HEK293 (cell line): ENCODE measurements at regions not wholly inside any gene's neighbourhood (a gene's known extent, or its start where the extent isn't known, plus 50 kb on each side); places are given as distances from the start of the nearest gene placed in this dataset.

Experiments
- CTCF ChIA-PET: fragments of 350-600 bp; formaldehyde crosslinking; extraction: SDS; loops from one replicate; lab custom pipeline; 2021; ENCODE audit warnings: antibody characterized with exemption; lab: Yijun Ruan, JAX
- POLR2A ChIA-PET: fragments of 300-600 bp; formaldehyde crosslinking; extraction: SDS; loops from one replicate; lab custom pipeline; 2020; ENCODE audit warnings: antibody characterized with exemption, inconsistent platforms; lab: Yijun Ruan, JAX
- H3K27ac ChIP-seq: fragments of 200-500 bp; sonication (Bioruptor generic); 2 replicates; pipeline ENCODE4 v1.5.1; 2014; ENCODE audit warnings: low read depth, low read length, control low read depth, inconsistent platforms; ENCODE audit errors: extremely low read depth
- H3K36me3 ChIP-seq, 2 experiments: fragments of 200-500 bp in 1 of 2; sonication (Bioruptor generic) in 1 of 2; 1 replicate in 1 of 2; 2 replicates in 1 of 2; pipeline ENCODE4 v1.5.1; 2014 to 2017; ENCODE audit warnings: inconsistent platforms in 2 of 2, low read length in 2 of 2; ENCODE audit not compliant: control insufficient read depth in 2 of 2, insufficient read depth in 1 of 2
- H3K4me1 ChIP-seq: fragments of 200-500 bp; sonication (Bioruptor generic); 2 replicates; pipeline ENCODE4 v1.5.1; 2014; ENCODE audit warnings: mild to moderate bottlenecking, low read length, inconsistent platforms; ENCODE audit not compliant: control insufficient read depth, insufficient read depth
- H3K4me3 ChIP-seq: 2 replicates; pipeline ENCODE4 v1.5.1; 2011; ENCODE audit warnings: low read depth, mild to moderate bottlenecking, control low read depth, low read length, moderate library complexity
- H3K9me3 ChIP-seq: fragments of 200-500 bp; sonication (Bioruptor generic); 2 replicates; pipeline ENCODE4 v1.5.1; 2014; ENCODE audit warnings: low read depth, low read length, inconsistent platforms; ENCODE audit not compliant: control insufficient read depth, insufficient read depth
- EGR2 ChIP-seq: fragments of 450-650 bp; formaldehyde crosslinking; IDR thresholded peaks from 2 replicates; pipeline ENCODE4 v1.5.1; 2016; ENCODE audit warnings: low read depth, missing biosample characterization, missing genetic modification characterization
- HOXA7 ChIP-seq: sonication (generic); formaldehyde crosslinking; IDR thresholded peaks from 2 replicates; pipeline ENCODE4 v1.8.1; 2022; ENCODE audit warnings: missing genetic modification reagents, borderline replicate concordance
- KLF10 ChIP-seq: fragments of 450-650 bp; IDR thresholded peaks from 2 replicates; pipeline ENCODE4 v1.5.1; 2018; ENCODE audit warnings: missing biosample characterization, mild to moderate bottlenecking, missing genetic modification characterization
- KLF16 ChIP-seq: fragments of 450-650 bp; formaldehyde crosslinking; IDR thresholded peaks from 2 replicates; pipeline ENCODE4 v1.5.1; 2017; ENCODE audit warnings: missing biosample characterization, missing genetic modification characterization
- SCRT1 ChIP-seq: fragments of 450-650 bp; formaldehyde crosslinking; IDR thresholded peaks from 2 replicates; pipeline ENCODE4 v1.5.1; 2016; ENCODE audit warnings: missing biosample characterization, missing genetic modification characterization, borderline replicate concordance
- SP2 ChIP-seq: fragments of 450-650 bp; formaldehyde crosslinking; IDR thresholded peaks from 2 replicates; pipeline ENCODE4 v1.5.1; 2016; ENCODE audit warnings: missing biosample characterization, missing genetic modification characterization
- ZBTB21 ChIP-seq: fragments of 450-650 bp; formaldehyde crosslinking; IDR thresholded peaks from 2 replicates; pipeline ENCODE4 v1.5.1; 2017; ENCODE audit warnings: missing biosample characterization, missing genetic modification characterization
- ZFP37 ChIP-seq: fragments of 450-650 bp; formaldehyde crosslinking; IDR thresholded peaks from 2 replicates; pipeline ENCODE4 v1.5.1; 2016; ENCODE audit warnings: missing biosample characterization, missing genetic modification characterization
- ZNF184 ChIP-seq: fragments of 450-650 bp; IDR thresholded peaks from 2 replicates; pipeline ENCODE4 v1.5.1; 2018; ENCODE audit warnings: missing biosample characterization, mild to moderate bottlenecking, missing genetic modification characterization
- ZNF202 ChIP-seq: fragments of 450-650 bp; formaldehyde crosslinking; IDR thresholded peaks from 2 replicates; pipeline ENCODE4 v1.5.1; 2016; ENCODE audit warnings: missing biosample characterization, missing genetic modification characterization, borderline replicate concordance
- ZNF221 ChIP-seq: fragments of 450-650 bp; formaldehyde crosslinking; IDR thresholded peaks from 2 replicates; pipeline ENCODE4 v1.5.1; 2017; ENCODE audit warnings: missing biosample characterization, missing genetic modification characterization, borderline replicate concordance
- ZNF274 ChIP-seq, 2 experiments: fragments of 200-500 bp in 1 of 2; fragments of 450-650 bp in 1 of 2; sonication (Bioruptor generic) in 1 of 2; formaldehyde crosslinking in 1 of 2; IDR thresholded peaks; 2 replicates each; pipeline versions ENCODE4 v1.5.1 to v1.6.1; 2014 to 2016; ENCODE audit warnings: borderline replicate concordance in 1 of 2, inconsistent platforms in 1 of 2, low read length in 1 of 2, missing biosample characterization in 1 of 2, missing genetic modification characterization in 1 of 2
- ZNF510 ChIP-seq: fragments of 450-650 bp; formaldehyde crosslinking; IDR thresholded peaks from 2 replicates; pipeline ENCODE4 v1.5.1; 2018; ENCODE audit warnings: mild to moderate bottlenecking, missing genetic modification characterization, missing biosample characterization; ENCODE audit not compliant: insufficient replicate concordance
- TF ChIP-seq, protein P1 (sequence below): fragments of 450-650 bp; formaldehyde crosslinking; IDR thresholded peaks from 2 replicates; pipeline ENCODE4 v1.5.1; 2016; ENCODE audit warnings: missing biosample characterization, missing genetic modification characterization, low read depth
- TF ChIP-seq, protein P2 (sequence below): fragments of 450-650 bp; formaldehyde crosslinking; IDR thresholded peaks from 2 replicates; pipeline ENCODE4 v1.5.1; 2016; ENCODE audit warnings: missing biosample characterization, missing genetic modification characterization
- TF ChIP-seq, protein P3 (sequence below): fragments of 450-650 bp; formaldehyde crosslinking; IDR thresholded peaks from 2 replicates; pipeline ENCODE4 v1.5.1; 2016; ENCODE audit warnings: missing biosample characterization, missing genetic modification characterization
- TF ChIP-seq, protein P4 (sequence below): fragments of 450-650 bp; formaldehyde crosslinking; IDR thresholded peaks from 2 replicates; pipeline ENCODE4 v1.5.1; 2016; ENCODE audit warnings: missing biosample characterization, missing genetic modification characterization
- TF ChIP-seq, protein P5 (sequence below): fragments of 450-650 bp; formaldehyde crosslinking; IDR thresholded peaks from 2 replicates; pipeline ENCODE4 v1.5.1; 2017; ENCODE audit warnings: missing biosample characterization, mild to moderate bottlenecking, missing genetic modification characterization, moderate library complexity
- TF ChIP-seq, protein P6 (sequence below): IDR thresholded peaks from 2 replicates; pipeline ENCODE4 v1.6.1; 2011; ENCODE audit warnings: mild to moderate bottlenecking, low read depth, low read length, borderline replicate concordance

DNA sequence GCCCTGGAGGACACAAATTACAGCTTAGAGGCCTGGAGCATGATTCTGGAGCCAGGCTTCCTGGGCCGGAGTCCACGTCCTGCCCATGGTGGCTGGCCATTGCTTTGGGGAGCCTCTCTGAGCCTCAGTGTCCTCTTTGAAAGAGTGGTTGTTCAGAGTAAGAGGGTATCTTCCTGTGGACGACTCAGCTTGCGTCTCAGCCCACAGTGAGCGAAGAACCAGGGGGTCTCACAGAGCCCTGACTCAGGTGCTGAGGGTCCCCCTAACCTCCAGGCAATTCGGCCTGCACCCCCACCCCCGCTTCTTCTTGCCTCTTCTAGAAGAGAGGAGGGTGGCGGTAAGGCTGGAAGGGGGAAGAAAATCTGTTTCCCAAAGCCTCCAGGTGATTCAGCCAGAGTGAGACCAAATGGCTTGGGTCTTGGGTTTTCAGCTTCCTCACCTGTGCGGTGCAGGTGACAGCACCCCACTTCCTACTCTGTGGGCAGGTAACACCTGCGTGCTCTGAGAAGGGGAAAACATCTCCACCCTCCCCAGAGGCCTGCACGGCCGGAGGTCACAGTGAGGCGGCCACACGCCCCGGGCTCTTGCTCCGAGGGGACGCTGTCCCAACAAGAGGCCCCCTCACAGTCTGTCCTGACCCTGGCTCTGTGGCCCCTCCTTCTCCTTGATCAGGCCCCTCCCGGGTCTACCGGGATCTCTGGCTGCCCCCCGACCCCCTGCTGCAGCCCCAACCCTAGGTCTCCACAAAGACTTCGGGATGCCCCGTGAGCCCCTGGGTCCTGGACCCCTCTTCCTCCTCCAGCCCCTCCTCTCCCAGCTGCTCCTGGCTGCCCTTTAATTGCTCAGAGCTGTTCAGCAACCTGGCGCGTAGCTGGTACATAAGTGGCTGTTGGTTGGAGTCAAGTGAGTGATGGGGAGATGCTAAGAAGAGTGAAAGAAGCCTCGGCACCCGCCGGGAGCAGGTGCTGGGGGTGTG is 119.2 kb downstream of the METRNL start:
- TF ChIP-seq ZNF510 (tag by site-specific recombination), result no peak
- TF ChIP-seq SCRT1 (tag by site-specific recombination), result no peak
- no peak for TF ChIP-seq KLF16 (tag by site-specific recombination)
- TF ChIP-seq, protein P1, sequence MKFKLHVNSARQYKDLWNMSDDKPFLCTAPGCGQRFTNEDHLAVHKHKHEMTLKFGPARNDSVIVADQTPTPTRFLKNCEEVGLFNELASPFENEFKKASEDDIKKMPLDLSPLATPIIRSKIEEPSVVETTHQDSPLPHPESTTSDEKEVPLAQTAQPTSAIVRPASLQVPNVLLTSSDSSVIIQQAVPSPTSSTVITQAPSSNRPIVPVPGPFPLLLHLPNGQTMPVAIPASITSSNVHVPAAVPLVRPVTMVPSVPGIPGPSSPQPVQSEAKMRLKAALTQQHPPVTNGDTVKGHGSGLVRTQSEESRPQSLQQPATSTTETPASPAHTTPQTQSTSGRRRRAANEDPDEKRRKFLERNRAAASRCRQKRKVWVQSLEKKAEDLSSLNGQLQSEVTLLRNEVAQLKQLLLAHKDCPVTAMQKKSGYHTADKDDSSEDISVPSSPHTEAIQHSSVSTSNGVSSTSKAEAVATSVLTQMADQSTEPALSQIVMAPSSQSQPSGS, result no peak
- no peak for TF ChIP-seq ZNF184 (tag by site-specific recombination)
- TF ChIP-seq, protein P2, sequence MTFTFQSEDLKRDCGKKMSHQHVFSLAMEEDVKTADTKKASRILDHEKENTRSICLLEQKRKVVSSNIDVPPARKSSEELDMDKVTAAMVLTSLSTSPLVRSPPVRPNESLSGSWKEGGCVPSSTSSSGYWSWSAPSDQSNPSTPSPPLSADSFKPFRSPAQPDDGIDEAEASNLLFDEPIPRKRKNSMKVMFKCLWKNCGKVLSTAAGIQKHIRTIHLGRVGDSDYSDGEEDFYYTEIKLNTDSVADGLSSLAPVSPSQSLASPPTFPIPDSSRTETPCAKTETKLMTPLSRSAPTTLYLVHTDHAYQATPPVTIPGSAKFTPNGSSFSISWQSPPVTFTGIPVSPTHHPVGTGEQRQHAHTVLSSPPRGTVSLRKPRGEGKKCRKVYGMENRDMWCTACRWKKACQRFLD (tag by site-specific recombination), result no peak
- TF ChIP-seq HOXA7 (CRISPR knock-in tag), result no peak
- TF ChIP-seq EGR2 (tag by site-specific recombination), result no peak
- no peak for TF ChIP-seq KLF10 (tag by site-specific recombination)
- TF ChIP-seq ZNF202 (tag by site-specific recombination), result no peak
- TF ChIP-seq SP2 (tag by site-specific recombination), result no peak
- TF ChIP-seq, protein P3, sequence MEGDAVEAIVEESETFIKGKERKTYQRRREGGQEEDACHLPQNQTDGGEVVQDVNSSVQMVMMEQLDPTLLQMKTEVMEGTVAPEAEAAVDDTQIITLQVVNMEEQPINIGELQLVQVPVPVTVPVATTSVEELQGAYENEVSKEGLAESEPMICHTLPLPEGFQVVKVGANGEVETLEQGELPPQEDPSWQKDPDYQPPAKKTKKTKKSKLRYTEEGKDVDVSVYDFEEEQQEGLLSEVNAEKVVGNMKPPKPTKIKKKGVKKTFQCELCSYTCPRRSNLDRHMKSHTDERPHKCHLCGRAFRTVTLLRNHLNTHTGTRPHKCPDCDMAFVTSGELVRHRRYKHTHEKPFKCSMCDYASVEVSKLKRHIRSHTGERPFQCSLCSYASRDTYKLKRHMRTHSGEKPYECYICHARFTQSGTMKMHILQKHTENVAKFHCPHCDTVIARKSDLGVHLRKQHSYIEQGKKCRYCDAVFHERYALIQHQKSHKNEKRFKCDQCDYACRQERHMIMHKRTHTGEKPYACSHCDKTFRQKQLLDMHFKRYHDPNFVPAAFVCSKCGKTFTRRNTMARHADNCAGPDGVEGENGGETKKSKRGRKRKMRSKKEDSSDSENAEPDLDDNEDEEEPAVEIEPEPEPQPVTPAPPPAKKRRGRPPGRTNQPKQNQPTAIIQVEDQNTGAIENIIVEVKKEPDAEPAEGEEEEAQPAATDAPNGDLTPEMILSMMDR, result no peak
- TF ChIP-seq ZNF221, result no peak
- TF ChIP-seq ZFP37 (tag by site-specific recombination), result no peak
- TF ChIP-seq, protein P4, sequence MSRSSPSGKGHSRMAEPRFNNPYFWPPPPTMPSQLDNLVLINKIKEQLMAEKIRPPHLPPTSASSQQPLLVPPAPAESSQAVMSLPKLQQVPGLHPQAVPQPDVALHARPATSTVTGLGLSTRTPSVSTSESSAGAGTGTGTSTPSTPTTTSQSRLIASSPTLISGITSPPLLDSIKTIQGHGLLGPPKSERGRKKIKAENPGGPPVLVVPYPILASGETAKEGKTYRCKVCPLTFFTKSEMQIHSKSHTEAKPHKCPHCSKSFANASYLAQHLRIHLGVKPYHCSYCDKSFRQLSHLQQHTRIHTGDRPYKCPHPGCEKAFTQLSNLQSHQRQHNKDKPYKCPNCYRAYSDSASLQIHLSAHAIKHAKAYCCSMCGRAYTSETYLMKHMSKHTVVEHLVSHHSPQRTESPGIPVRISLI (tag by site-specific recombination), result no peak
- TF ChIP-seq, protein P5, sequence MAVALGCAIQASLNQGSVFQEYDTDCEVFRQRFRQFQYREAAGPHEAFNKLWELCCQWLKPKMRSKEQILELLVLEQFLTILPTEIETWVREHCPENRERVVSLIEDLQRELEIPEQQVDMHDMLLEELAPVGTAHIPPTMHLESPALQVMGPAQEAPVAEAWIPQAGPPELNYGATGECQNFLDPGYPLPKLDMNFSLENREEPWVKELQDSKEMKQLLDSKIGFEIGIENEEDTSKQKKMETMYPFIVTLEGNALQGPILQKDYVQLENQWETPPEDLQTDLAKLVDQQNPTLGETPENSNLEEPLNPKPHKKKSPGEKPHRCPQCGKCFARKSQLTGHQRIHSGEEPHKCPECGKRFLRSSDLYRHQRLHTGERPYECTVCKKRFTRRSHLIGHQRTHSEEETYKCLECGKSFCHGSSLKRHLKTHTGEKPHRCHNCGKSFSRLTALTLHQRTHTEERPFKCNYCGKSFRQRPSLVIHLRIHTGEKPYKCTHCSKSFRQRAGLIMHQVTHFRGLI (tag by site-specific recombination), result no peak
- TF ChIP-seq, protein P6, sequence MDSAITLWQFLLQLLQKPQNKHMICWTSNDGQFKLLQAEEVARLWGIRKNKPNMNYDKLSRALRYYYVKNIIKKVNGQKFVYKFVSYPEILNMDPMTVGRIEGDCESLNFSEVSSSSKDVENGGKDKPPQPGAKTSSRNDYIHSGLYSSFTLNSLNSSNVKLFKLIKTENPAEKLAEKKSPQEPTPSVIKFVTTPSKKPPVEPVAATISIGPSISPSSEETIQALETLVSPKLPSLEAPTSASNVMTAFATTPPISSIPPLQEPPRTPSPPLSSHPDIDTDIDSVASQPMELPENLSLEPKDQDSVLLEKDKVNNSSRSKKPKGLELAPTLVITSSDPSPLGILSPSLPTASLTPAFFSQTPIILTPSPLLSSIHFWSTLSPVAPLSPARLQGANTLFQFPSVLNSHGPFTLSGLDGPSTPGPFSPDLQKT, result no peak
- no peak for TF ChIP-seq ZNF274 (IDR thresholded peaks at IDR 0.05; ENCODE audit: low read length)
- no peak for TF ChIP-seq ZNF274 (tag by site-specific recombination; IDR thresholded peaks at IDR 0.05; ENCODE audit: borderline replicate concordance)
- TF ChIP-seq ZBTB21 (tag by site-specific recombination), result no peak
- no peaks in the 10 kb centered on the region for H3K36me3 ChIP-seq
- H3K9me3 ChIP-seq, result no peaks in the 10 kb centered on the region
- H3K4me1 ChIP-seq, result no peaks in the 10 kb centered on the region
- no peak overlapping the region for H3K4me3 ChIP-seq
- POLR2A ChIA-PET, result no interaction called here
- no peak overlapping the region for H3K27ac ChIP-seq
- CTCF ChIA-PET, result interaction anchor here (0.7 to 1.4 kb wide), 2 partner anchors 184 to 417 kb away, joined by 3 read pairs; no protein-coding TSS in a partner anchor
